GM10248 (cell line): ENCODE measurements at regions not wholly inside any gene's neighbourhood (a gene's known extent, or its start where the extent isn't known, plus 50 kb on each side); places are given as distances from the start of the nearest gene placed in this dataset.

ENCODE experiments used
- CTCF ChIA-PET: fragments of 300-600 bp; sonication (Branson Sonifier 250); formaldehyde crosslinking; extraction: SDS; loops from one replicate; lab custom pipeline; 2021; ENCODE audit warnings: antibody characterized with exemption; lab: Yijun Ruan, JAX
- POLR2A ChIA-PET: fragments of 350-650 bp; sonication (Branson Sonifier 250); formaldehyde crosslinking; extraction: SDS; loops from one replicate; lab custom pipeline; 2020; ENCODE audit warnings: antibody characterized with exemption; lab: Yijun Ruan, JAX
- DNase-seq: peaks from one replicate; pipeline ENCODE4 v3.0.0; 2012; ENCODE audit errors: extremely low spot score
- CTCF ChIP-seq: IDR thresholded peaks from 2 replicates; pipeline ENCODE4 v1.5.1; 2012; ENCODE audit warnings: mild to moderate bottlenecking, low read depth; ENCODE audit errors: extremely low read depth, missing control alignments, control extremely low read depth

- no peak for DNase-seq
- CTCF ChIA-PET: interaction anchor here (1.0 to 1.2 kb wide), 2 partner anchors 12 to 19 kb away, joined by 3 to 4 read pairs; no protein-coding TSS in a partner anchor
- no peak for TF ChIP-seq CTCF
- POLR2A ChIA-PET: no interaction called here
These were observed 167.6 kb downstream of the PYDC2 start for GRCh38 chr3:191628571-191628970.

GRCh38 chr3:191631496-191631895 is 170.5 kb downstream of the PYDC2 start:
- ChIA-PET POLR2A (no interaction called here), CTCF (interaction anchor here (1.2 kb wide), 1 partner anchor 24 kb away, joined by 3 read pairs; no protein-coding TSS in a partner anchor)
- DNase-seq: no peak
- TF ChIP-seq CTCF: no peak

GRCh38 chr3:191634902-191635301 is 173.9 kb downstream of the PYDC2 start:
- CTCF ChIA-PET: interaction anchor here (1.2 to 1.3 kb wide), 3 partner anchors 8 to 17 kb away, joined by 3 to 4 read pairs (median 3); no protein-coding TSS in a partner anchor
- POLR2A ChIA-PET: no interaction called here

GRCh38 chr3:191637611-191638010 is 176.6 kb downstream of the PYDC2 start:
- CTCF ChIA-PET: interaction anchor here (1.0 kb wide), 1 partner anchor 11 kb away, joined by 3 read pairs; no protein-coding TSS in a partner anchor
- no peak for TF ChIP-seq CTCF
- POLR2A ChIA-PET: no interaction called here
- DNase-seq: no peak

More at GRCh38 chr3:191634902-191635301, 173.9 kb downstream of the PYDC2 start:
- DNase-seq: no peak
- no peak for TF ChIP-seq CTCF

GRCh38 chr3:191641789-191642188 is 180.8 kb downstream of the PYDC2 start:
- CTCF ChIA-PET: interaction anchor here (1.0 to 1.4 kb wide), 2 partner anchors 12 to 14 kb away, joined by 3 read pairs; no protein-coding TSS in a partner anchor
- DNase-seq: no peak
- no peak for TF ChIP-seq CTCF
- POLR2A ChIA-PET: no interaction called here

GRCh38 chr3:191644291-191644690 is 183.3 kb downstream of the PYDC2 start:
- no peak for DNase-seq
- no peak for TF ChIP-seq CTCF
- ChIA-PET CTCF (no interaction called here), POLR2A (no interaction called here)

- no peak for TF ChIP-seq CTCF
- POLR2A ChIA-PET: no interaction called here
- CTCF ChIA-PET: no interaction called here
- no peak for DNase-seq
These were observed 185.3 kb downstream of the PYDC2 start for GRCh38 chr3:191646242-191646641.
